ENCODE measurements at regions not wholly inside any gene's neighbourhood (a gene's known extent, or its start where the extent isn't known, plus 50 kb on each side); places are given as distances from the start of the nearest gene placed in this dataset.
A peak's percentile ranks its signal among the peaks of the same experiment; 100 is the strongest.

DNA sequence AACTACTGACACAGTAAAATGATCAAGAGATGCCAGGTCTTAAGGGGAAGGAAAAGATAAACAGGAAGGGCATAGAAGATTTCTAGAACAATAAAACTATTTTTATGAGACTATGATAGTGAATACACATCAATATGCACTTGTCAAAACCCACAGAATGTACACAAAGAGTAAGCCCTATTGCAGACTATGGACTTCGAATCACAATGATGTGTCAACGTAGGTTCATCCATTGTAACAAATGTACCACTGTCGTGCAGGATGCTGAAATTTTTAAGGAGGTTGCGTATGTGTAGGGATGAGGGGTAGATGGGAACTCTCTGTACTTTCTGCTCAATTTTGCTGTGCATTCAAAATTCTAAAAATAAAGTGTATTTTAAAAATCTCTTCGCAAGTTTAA, 171.9 kb downstream of the KLF12 start:
- DNase-seq (ENCODE audit: low spot score), result no peak
- no TSS peak for BruUV-seq (replicated peaks)
- Histone ChIP-seq H3K4me2 (ENCODE audit: low read length) (no peak overlapping the region), H3K27ac (ENCODE audit: low read depth, low read length, poor library complexity, severe bottlenecking) (no peak overlapping the region), H3K9me2 (ENCODE audit: insufficient read depth, low read length) (no peaks in the 10 kb centered on the region), H3K4me3 (ENCODE audit: low read depth, low read length, poor library complexity, severe bottlenecking) (no peak overlapping the region), H3K36me3 (ENCODE audit: insufficient read depth, low read length) (peaks cover 29% of the 10 kb centered on the region), H2AFZ (ENCODE audit: low read length) (no peak overlapping the region), H3K4me1 (ENCODE audit: insufficient read depth, low read length, poor library complexity, severe bottlenecking) (peaks cover 44% of the 10 kb centered on the region), H4K20me1 (ENCODE audit: insufficient read depth, low read length) (no peaks in the 10 kb centered on the region), H3K79me2 (ENCODE audit: insufficient read depth, low read depth, low read length) (peaks cover 77% of the 10 kb centered on the region; the same call in 1 of the 2 replicates), H3K9me3 (ENCODE audit: low read length) (peaks cover 25% of the 10 kb centered on the region; the same call in 1 of the 2 replicates)
- TF ChIP-seq, protein P1, sequence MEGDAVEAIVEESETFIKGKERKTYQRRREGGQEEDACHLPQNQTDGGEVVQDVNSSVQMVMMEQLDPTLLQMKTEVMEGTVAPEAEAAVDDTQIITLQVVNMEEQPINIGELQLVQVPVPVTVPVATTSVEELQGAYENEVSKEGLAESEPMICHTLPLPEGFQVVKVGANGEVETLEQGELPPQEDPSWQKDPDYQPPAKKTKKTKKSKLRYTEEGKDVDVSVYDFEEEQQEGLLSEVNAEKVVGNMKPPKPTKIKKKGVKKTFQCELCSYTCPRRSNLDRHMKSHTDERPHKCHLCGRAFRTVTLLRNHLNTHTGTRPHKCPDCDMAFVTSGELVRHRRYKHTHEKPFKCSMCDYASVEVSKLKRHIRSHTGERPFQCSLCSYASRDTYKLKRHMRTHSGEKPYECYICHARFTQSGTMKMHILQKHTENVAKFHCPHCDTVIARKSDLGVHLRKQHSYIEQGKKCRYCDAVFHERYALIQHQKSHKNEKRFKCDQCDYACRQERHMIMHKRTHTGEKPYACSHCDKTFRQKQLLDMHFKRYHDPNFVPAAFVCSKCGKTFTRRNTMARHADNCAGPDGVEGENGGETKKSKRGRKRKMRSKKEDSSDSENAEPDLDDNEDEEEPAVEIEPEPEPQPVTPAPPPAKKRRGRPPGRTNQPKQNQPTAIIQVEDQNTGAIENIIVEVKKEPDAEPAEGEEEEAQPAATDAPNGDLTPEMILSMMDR (conservative IDR thresholded peaks at IDR 0.05; ENCODE audit: low read length), result no peak
- no peak for TF ChIP-seq EZH2phosphoT487 (IDR thresholded peaks at IDR 0.05; ENCODE audit: borderline replicate concordance, low read depth, low read length)
- ChIA-PET CTCF (ENCODE audit: unreplicated experiment) (no interaction called here), POLR2A (interaction anchor here (2.1 kb wide), 1 partner anchor 24 kb away, joined by 5 read pairs; no protein-coding TSS in a partner anchor)
- intact Hi-C loops (cut with micrococcal nuclease; ENCODE audit: unreplicated experiment), result no loop called here

DNA sequence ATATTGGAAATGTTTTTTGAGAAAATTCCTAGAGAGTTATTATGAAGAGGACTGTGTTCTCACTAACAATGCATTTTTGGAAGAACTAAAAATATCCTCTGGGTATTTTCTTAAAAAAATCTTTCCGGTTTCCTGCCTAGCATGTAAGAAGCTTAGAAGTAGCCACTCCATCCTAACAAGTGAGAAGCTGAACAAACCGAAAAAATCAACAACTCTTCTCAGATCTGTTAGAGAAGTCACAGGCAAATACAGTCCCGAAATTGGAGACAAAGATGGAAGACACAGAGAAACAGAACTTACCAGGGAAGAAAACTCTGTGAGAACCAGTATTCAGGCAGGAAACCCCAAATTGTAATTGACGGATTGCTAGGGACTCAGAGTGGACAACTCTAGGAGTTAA, 173.0 kb downstream of the KLF12 start:
- intact Hi-C loops (cut with micrococcal nuclease; ENCODE audit: unreplicated experiment), result no loop called here
- ChIA-PET CTCF (ENCODE audit: unreplicated experiment) (no interaction called here), POLR2A (interaction anchor here (1.2 to 2.1 kb wide), 4 partner anchors 14 to 31 kb away, joined by 3 to 7 read pairs (median 4); no protein-coding TSS in a partner anchor)
- peaks cover 39% of the 10 kb centered on the region for H3K4me1 ChIP-seq (ENCODE audit: insufficient read depth, low read length, poor library complexity, severe bottlenecking)
- no peak overlapping the region for H2AFZ ChIP-seq (ENCODE audit: low read length)
- no peak for DNase-seq (ENCODE audit: low spot score)
- no TSS peak for BruUV-seq (replicated peaks)
- peaks cover 29% of the 10 kb centered on the region for H3K36me3 ChIP-seq (ENCODE audit: insufficient read depth, low read length)
- TF ChIP-seq, protein P1 (conservative IDR thresholded peaks at IDR 0.05; ENCODE audit: low read length), result no peak
- TF ChIP-seq EZH2phosphoT487 (IDR thresholded peaks at IDR 0.05; ENCODE audit: borderline replicate concordance, low read depth, low read length), result no peak
- peaks cover 71% of the 10 kb centered on the region; the same call in 1 of the 2 replicates for H3K79me2 ChIP-seq (ENCODE audit: insufficient read depth, low read depth, low read length)
- H3K9me3 ChIP-seq (ENCODE audit: low read length), result peaks cover 29% of the 10 kb centered on the region; the same call in 1 of the 2 replicates
- H4K20me1 ChIP-seq (ENCODE audit: insufficient read depth, low read length), result no peaks in the 10 kb centered on the region
- H3K9me2 ChIP-seq (ENCODE audit: insufficient read depth, low read length), result no peaks in the 10 kb centered on the region
- peak overlapping the region; percentile 9 for H3K4me3 ChIP-seq (ENCODE audit: low read depth, low read length, poor library complexity, severe bottlenecking)
- H3K4me2 ChIP-seq (ENCODE audit: low read length), result peak overlapping the region; percentile 15; the same call in 1 of the 2 replicates
- H3K27ac ChIP-seq (ENCODE audit: low read depth, low read length, poor library complexity, severe bottlenecking), result no peak overlapping the region

DNA sequence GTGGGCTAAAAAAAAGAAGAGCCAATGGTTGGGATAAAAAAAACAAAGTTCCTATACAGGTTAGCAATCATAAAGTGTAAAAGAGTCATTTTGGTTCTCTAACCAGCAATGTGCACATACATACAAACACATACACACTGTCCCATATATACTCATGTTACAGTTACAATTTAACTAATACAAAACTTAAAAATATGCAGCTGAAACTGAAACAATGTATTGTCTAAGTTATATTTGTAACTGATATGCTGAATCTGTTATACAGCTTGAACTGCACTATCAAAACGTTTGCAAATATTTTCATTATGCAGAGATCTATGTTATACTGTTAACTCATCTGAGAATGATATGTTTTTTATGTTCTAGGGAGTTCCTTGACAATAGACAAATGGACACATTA, 173.7 kb downstream of the KLF12 start:
- H3K4me2 ChIP-seq (ENCODE audit: low read length), result no peak overlapping the region
- H4K20me1 ChIP-seq (ENCODE audit: insufficient read depth, low read length), result no peaks in the 10 kb centered on the region
- intact Hi-C loops (cut with micrococcal nuclease; ENCODE audit: unreplicated experiment), result no loop called here
- H2AFZ ChIP-seq (ENCODE audit: low read length), result no peak overlapping the region
- no peak overlapping the region for H3K27ac ChIP-seq (ENCODE audit: low read depth, low read length, poor library complexity, severe bottlenecking)
- H3K9me2 ChIP-seq (ENCODE audit: insufficient read depth, low read length), result no peaks in the 10 kb centered on the region
- POLR2A ChIA-PET, result interaction anchor here (0.8 to 2.1 kb wide), 8 partner anchors 8 to 102 kb away, joined by 3 to 7 read pairs (median 4); no protein-coding TSS in a partner anchor
- no TSS peak for BruUV-seq (replicated peaks)
- peaks cover 29% of the 10 kb centered on the region; the same call in 1 of the 2 replicates for H3K9me3 ChIP-seq (ENCODE audit: low read length)
- DNase-seq (ENCODE audit: low spot score), result no peak
- CTCF ChIA-PET (ENCODE audit: unreplicated experiment), result no interaction called here
- H3K79me2 ChIP-seq (ENCODE audit: insufficient read depth, low read depth, low read length), result peaks cover 69% of the 10 kb centered on the region; the same call in 1 of the 2 replicates
- no peak overlapping the region for H3K4me3 ChIP-seq (ENCODE audit: low read depth, low read length, poor library complexity, severe bottlenecking)
- H3K4me1 ChIP-seq (ENCODE audit: insufficient read depth, low read length, poor library complexity, severe bottlenecking), result peaks cover 39% of the 10 kb centered on the region
- TF ChIP-seq, protein P1 (conservative IDR thresholded peaks at IDR 0.05; ENCODE audit: low read length), result no peak
- no peak for TF ChIP-seq EZH2phosphoT487 (IDR thresholded peaks at IDR 0.05; ENCODE audit: borderline replicate concordance, low read depth, low read length)
- peaks cover 29% of the 10 kb centered on the region for H3K36me3 ChIP-seq (ENCODE audit: insufficient read depth, low read length)
